Activated CD4-positive, alpha-beta T cell treated with anti-CD3 and anti-CD28 coated beads, Interleukin-2, amount 50 U/mL, for 48 hours (primary cell): ENCODE measurements at regions not wholly inside any gene's neighbourhood (a gene's known extent, or its start where the extent isn't known, plus 50 kb on each side); places are given as distances from the start of the nearest gene placed in this dataset.
"Not testable (repeated sequence)": the region's sequence is repeated elsewhere in the genome, so short reads cannot be mapped to it uniquely, and the experiment has no call there.

Experiments
- DNase-seq, 2 experiments: peaks; one replicate each; pipeline ENCODE4 v3.0.0-alpha.2; 2020

- DNase-seq, result no peak
Measured at GRCh38 chr4:71081192-71081591, 87.7 kb downstream of the DCK start.

- no peak for DNase-seq
Measured at GRCh38 chr4:71093745-71094144, 100.3 kb downstream of the DCK start.

GRCh38 chr4:71094201-71094600 lies 100.8 kb downstream of the DCK start:
- no peak for DNase-seq

GRCh38 chr4:71095141-71095540 lies 101.7 kb downstream of the DCK start:
- no peak for DNase-seq

GRCh38 chr4:71095545-71095944 lies 102.1 kb downstream of the DCK start:
- DNase-seq, result no peak

- no peak for DNase-seq
Measured at GRCh38 chr4:71107726-71108125, 114.3 kb downstream of the DCK start.

- DNase-seq, result no peak
Measured at GRCh38 chr4:71110499-71110898, 117.0 kb downstream of the DCK start.

GRCh38 chr4:71111133-71111532 lies 117.7 kb downstream of the DCK start:
- not testable (repeated sequence) for DNase-seq

GRCh38 chr4:71113294-71113693 lies 119.8 kb downstream of the DCK start:
- no peak for DNase-seq

- DNase-seq, result no peak
Measured at GRCh38 chr4:71120831-71121524, 127.5 kb downstream of the DCK start.

GRCh38 chr4:71123951-71124350 lies 130.5 kb downstream of the DCK start:
- DNase-seq, result no peak

- no peak for DNase-seq
Measured at GRCh38 chr4:71125137-71125536, 131.7 kb downstream of the DCK start.

- DNase-seq, result no peak
Measured at GRCh38 chr4:71126719-71127118, 133.3 kb downstream of the DCK start.

- DNase-seq, result no peak
Measured at GRCh38 chr4:71130827-71131603, 137.6 kb downstream of the DCK start.

- DNase-seq, result no peak
Measured at GRCh38 chr4:71132486-71132885, 139.0 kb downstream of the DCK start.

GRCh38 chr4:71133491-71133890 lies 140.0 kb downstream of the DCK start:
- DNase-seq, result no peak

GRCh38 chr4:71136071-71136470 lies 142.6 kb downstream of the DCK start:
- no peak for DNase-seq

- DNase-seq, result no peak
Measured at GRCh38 chr4:71138007-71138615, 144.7 kb downstream of the DCK start.

- DNase-seq, result no peak
Measured at GRCh38 chr4:71140563-71140962, 147.1 kb downstream of the DCK start.

GRCh38 chr4:71141125-71141524 lies 147.7 kb downstream of the DCK start:
- no peak for DNase-seq

GRCh38 chr4:71147261-71147660 lies 153.8 kb downstream of the DCK start:
- no peak for DNase-seq

GRCh38 chr4:71148545-71148944 lies 155.1 kb downstream of the DCK start:
- DNase-seq, result no peak

- DNase-seq, result no peak
Measured at GRCh38 chr4:71151054-71151453, 157.6 kb downstream of the DCK start.

GRCh38 chr4:71156616-71157015 lies 163.2 kb downstream of the DCK start:
- no peak for DNase-seq
